ENCODE measurements at regions not wholly inside any gene's neighbourhood (a gene's known extent, or its start where the extent isn't known, plus 50 kb on each side); places are given as distances from the start of the nearest gene placed in this dataset.

DNA sequence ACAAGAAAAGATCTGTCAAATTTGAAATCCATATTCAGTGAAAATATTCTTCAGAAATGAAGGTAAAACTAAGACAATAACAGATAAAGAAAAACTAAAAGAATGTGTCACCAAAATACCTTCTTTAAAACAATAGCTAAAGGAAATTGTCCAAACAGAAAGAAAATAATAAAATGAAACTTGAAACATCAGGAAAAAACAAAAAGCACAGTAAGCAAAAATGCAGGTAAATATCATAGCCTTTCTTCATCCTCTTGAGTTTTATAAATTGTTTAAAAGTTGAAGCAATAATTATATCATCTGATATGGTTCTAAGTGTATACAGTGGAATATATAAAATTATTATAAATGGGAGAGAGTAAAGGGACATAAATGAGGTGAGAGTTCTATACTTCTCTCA, 103.8 kb upstream of the PDE1A start:
- TF ChIP-seq CTBP1 (IDR thresholded peaks at IDR 0.05; ENCODE audit: borderline replicate concordance) (no peak), BHLHE40 (IDR thresholded peaks at IDR 0.05; ENCODE audit: borderline replicate concordance) (no peak), FOXM1 (IDR thresholded peaks at IDR 0.05; ENCODE audit: borderline replicate concordance) (no peak), NFRKB (IDR thresholded peaks at IDR 0.05) (no peak), LEF1 (IDR thresholded peaks at IDR 0.05; ENCODE audit: borderline replicate concordance) (no peak), HDGF (IDR thresholded peaks at IDR 0.05; ENCODE audit: borderline replicate concordance) (no peak), SP1 (IDR thresholded peaks at IDR 0.05) (no peak), L3MBTL2 (conservative IDR thresholded peaks at IDR 0.05) (no peak), SUZ12 (IDR thresholded peaks at IDR 0.05) (no peak), ZNF384 (IDR thresholded peaks at IDR 0.05) (no peak), FOXA1 (IDR thresholded peaks at IDR 0.05) (no peak), ARNT (IDR thresholded peaks at IDR 0.05) (no peak), FOXK2 (IDR thresholded peaks at IDR 0.05) (no peak)

All from HEK293T (cell line).